Dermis blood vessel endothelial cell (primary cell): ENCODE measurements at regions not wholly inside any gene's neighbourhood (a gene's known extent, or its start where the extent isn't known, plus 50 kb on each side); places are given as distances from the start of the nearest gene placed in this dataset.

Source experiments
- DNase-seq: peaks from one replicate; pipeline ENCODE4 v3.0.0; 2010

DNA sequence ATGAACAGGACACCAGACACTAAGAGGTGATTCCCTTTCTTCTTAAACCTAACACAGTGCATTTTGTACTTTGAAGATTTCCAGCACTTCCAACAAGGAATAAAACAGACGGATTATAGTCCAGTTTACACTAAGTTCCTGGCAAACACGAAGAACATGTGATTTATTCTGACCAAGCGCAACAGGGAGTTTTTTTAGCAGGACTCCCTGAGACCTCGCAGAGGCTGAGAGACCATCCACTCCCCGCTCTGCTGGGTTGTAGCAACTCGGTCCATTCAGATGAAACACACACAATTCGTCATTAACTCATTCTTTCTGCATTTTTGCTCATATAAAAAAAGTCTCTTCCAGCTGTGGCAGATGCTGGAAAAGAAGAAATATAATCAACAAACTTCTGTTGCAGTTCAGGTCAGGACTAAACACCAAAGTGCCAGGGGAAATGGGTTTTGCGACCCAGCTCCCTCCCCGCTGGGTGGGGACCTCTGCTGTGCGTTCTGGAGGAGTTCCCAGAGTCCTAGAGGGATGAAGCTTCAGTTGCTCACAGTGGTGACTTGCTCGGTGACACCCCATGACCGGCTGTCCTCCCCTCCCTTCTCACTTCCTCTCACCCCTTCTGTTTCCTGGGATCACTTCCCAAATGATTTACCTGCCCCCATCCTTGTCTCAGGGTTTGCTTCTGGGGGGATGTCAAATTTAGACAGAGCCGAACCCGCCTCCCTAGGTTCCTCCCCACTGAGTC is 52.5 kb downstream of the KCNF1 start:
- DNase-seq: no peak

DNA sequence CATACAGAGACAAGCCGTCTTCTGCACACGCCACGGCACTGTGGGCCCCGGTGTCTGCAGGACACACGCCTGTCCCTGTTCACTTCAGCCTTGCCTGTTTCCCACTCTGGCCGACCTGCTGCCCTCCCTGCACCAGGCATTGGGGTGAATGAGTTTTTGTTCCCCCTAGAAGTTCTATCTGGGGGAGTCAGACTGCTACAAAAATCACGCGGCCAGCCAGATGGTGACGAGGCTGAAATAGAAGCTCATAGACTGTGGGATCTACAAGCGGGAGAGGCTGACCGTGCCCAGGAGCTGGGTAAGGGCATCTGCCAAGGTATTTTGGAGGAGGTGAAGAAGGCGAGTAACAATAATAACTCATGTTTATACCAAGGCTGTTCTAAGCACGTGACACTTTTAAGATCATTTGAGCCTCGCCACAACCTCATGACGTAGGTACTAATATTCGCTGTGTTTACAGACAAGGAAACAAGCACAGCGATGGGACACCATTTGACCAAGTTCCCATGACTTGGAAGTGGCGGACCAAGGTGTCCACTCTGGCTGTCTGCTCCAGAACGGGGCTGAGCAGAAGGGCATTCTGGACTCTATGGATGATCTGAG is 53.6 kb downstream of the KCNF1 start:
- no peak for DNase-seq

DNA sequence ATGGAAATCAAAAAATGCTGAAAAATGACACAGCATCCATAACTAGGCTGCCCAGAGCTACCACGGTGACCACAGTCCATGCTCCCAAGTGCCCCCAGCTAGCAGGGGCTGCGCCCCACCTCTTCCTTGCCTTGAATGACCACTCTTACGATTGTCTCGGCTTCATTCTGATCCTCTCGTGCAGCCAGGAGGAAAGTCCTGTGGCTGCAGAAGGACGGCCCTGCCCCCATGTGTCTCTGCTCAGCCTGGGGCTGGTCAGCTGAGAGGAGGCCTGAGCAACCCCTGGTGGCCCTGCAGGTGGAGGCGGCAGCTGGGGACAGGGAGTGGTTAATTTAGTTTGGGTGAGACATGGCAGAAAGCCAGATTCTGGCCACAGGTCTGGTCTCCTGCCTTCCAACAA is 54.3 kb downstream of the KCNF1 start:
- DNase-seq: no peak

DNA sequence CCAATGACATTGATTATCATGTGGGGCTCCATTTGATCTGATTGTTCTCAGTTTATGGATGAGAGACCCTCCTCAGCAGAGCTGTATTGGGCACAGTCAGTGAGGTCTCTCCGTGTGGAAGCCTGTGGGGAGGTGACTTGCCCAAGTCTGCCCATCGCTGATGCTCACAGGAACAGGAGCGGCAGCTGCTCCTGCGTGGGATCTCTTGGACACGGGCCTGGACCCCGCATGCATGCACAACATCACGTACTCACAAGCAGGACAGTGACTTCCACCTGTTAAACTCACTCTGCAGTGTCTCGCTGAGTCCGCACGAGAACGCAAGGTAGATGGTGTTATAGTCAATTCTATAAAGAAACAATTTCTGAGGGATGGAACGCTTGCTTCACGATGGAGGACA is 55.0 kb downstream of the KCNF1 start:
- DNase-seq: no peak

DNA sequence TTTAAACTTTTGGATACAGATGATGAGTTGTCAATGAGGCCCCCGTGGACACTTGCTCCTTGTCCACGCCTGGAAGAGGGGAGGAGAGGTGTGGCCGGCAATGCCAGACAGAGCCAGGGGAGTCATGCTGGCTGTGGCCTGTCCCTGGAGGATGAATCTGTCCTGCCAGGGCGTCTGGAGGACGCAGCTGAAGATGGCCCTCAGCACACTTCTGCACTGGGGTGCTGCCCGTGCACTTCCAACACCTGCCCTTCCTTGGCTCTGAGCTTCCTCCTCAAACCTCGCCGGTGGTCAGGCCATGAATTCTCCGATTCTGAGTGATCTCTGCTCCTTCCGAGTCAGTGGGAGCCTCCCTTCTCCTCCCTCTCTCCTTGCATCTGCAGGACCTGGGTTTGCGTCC is 56.4 kb downstream of the KCNF1 start:
- no peak for DNase-seq

DNA sequence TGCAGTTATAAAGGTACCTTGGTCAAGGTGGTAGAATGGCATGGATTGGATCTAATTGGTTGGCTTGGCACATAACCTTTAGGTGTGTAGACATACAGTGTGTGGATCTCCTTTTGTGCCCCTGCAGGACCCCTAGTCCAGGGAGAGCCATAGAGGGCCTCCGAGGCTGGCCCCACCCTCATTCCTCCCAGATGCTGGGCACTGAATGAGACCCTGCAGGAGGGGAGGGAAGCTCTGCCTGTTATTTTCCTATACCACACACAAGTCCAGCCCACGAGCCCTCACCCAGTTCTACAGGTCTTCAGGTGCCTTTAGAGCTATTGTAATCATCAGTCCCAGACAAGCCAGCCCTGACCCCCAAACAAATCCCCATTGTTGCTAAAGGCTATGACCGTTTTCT is 58.9 kb downstream of the KCNF1 start:
- DNase-seq: no peak

DNA sequence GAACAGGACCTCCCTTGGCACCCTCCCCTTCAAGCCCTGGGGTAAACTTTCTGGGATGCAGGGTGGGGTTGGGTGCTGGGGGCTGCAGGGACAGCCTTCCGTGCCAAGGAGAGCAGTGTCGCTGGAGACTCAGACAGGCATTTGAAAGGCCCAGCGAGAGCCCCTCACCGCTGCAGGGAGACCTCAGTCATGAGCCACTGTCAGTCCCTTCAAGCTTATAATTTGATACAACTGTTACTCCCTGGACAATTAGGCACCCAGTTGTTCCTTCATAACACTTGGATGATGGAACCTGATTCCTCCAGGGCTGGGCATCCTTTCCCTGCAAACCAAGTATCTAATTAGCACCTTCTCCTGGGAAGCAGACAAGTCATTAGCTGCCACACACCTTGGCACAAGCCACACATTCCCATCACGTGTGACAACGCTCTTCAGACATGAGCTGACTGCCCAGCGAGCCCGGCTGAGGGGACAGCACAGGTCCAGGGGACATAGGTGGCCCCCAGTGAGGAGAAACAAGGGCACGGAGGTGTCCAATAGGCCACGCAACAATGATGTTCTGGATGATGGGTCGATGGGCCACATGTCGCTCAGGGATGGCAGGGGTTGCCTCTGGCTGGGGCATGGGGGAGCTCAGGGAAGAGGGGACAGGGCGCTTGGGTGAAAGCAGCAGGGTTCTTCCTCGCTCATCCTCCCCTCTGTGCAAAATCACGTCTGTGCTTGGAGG is 59.6 kb downstream of the KCNF1 start:
- no peak for DNase-seq

DNA sequence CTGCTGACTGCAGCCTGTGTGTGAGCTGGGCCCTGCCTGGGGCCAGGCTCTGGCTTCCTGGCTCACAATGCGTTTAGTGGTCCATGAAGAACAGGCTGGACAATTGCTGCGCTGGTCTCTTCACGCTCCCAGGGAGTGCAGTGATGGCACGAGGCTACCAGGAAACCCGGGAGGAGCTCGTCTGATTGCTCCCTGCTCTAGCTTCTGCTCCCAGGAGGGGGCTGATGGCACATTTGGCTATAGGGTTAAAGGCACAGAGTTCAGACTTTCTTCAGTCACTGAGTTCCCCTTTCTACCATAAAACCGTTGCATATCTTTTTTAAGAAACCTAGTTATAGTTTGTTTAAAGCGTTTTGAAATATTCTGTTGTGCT is 60.1 kb downstream of the KCNF1 start:
- no peak for DNase-seq

DNA sequence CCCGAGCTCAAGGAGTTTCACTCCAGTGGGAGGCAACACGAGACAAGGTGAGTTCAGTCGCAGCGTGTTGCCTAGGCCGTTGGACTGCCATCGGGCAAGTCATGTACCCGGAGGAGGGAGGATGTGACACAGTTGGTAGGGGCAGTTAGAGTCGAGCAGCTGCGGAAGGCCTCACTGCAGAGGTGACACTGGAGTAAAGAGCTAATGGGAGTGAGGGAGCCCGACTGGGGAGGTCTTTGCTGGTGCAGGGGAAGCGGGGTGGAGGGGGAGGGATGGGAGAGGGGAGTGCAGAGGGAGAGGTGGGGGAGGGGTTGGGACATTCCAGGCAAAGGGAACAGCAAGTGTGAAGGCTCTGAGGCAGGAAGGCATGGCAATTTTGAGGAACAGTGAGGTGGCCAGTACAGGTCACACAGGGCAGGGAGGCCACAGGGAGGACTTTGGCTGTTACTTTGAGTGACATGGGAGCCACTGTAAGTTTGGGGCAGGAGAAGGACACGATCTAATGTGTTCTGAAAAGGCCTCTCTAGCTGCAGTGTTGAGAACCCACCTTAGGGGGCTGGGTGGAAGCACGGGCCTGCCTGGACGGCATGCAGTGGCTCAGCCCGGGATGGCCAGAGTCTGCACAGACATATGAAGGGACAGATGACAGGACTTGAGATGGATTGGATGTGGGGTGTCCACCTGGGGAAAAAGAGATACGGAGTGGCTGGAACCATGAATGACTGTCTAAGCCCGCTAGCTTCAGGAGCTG is 61.1 kb downstream of the KCNF1 start:
- no peak for DNase-seq

DNA sequence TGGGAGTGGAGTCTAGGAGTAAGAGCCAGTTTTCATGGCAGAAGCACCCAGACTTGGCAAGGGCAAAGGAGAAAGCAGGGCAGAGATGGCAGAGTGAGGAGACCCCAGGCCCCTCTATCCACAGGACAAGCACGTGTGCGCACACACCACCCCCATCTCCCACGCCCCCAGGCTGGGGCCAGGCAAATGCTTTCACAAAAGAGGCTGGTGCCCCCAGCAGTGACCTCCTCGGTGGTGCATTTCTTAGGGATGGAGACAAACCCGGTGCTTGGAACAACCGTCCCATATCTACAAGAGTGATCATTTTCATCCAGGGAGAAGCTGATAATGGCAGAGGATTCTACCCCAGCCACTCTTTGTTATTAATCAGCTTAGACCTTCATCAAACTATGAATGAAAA is 62.0 kb downstream of the KCNF1 start:
- DNase-seq: no peak

DNA sequence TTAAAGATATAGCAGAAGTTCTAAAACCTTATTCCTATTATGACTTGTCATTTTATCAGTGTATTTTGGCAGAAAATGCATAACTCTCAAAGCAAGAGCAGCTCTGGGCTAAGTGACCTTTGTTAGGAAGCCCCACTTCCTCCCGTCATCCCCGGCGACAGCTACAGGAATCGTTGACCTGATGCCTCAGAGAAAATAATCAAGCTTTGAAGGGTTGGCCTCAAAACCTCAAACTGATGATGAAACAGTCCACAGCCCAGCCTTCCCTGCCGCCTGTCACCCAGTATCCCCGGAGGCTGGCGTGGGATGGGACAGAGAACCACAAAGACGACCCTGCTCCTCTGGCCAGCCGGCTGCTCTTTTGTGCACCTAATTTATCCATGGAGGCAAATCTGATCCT is 65.3 kb downstream of the KCNF1 start:
- DNase-seq: no peak

DNA sequence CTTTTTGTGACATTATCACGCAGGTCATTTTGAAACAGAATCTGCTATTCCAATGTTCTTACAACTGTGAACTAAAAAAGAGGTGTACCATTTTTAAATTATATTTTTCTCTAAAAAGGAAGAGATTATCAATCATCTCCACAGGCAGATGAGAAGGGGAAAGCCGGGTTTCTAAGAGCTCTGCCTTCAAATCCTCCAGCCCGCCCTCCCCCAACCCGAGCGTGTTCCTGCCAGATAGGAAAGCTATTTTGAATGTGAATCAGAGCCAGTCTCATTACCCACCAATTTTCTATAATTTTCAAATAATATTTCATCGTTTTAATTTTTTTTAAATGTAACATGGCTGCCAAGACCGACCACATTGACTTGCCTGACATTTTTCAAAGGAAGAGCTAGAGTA is 65.9 kb downstream of the KCNF1 start:
- no peak for DNase-seq

DNA sequence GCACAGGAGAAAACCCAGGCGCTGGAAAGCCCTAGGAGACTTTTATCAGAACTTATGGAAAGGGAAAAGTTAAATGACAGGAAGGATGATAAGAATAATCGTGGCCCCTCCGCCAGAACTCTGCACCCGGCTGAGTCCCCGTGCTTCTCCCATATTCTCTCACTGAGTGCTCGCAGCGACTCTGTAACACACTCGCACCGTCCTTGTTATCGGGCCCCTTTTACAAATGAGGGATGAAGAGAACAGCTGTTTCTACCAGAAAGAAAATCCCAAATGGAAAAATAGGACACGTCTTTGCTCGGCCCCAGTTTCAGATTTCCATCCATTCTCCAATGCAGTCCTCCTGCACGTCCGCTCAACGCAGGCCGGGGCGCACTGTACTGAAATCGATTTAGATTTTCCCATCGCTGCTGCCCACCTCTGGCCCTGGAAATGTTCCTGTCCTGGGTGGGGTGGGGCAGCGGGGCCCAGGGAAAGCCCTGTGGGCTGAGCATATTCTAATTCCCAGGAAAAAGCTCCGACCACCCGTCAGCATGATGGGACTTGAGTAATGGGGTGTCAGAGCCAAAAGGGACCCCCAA is 66.4 kb downstream of the KCNF1 start:
- no peak for DNase-seq

DNA sequence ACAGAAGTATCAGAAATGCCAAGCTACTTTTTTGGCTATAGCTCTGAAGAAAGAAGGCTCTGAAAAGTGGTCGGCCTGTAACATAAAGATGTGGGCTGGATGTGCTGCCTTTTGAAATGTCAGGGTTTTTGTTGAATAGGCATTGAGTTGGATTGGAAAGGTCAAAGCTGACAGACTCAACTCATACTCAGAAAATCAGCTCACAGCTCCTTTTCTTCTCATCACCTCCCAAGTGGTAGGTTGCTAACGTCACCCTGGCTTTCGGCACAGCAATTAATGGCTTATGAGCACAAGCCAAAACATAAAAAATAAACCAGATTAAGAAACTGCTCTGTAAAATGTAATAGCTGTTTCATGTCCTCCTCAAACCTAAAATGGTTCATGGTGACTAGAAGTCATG is 68.3 kb downstream of the KCNF1 start:
- no peak for DNase-seq

DNA sequence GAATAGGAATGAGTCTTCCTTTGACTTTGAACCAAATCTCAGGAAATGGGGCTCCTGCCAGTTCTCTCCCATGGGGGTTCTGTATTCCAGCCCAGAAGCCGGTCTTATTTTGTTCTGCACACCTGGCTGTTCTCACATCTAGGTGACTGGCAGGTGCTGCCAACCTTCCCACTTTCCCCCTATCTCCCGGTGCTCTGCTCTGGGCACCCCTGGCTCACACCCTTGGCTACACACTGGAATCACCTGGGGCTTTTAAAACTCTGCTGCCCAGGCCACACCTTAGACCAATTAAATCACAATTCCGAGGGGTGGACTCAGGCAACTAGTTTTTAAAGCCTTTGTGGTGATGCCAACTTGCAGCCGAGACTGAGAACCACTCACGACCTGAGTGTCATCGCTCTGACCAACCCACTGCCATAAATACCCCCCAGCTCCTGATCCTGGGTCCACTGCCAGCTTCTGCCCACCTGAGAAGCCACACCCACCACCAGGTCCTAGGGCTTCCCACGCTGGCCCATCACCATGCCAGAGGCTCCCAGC is 69.2 kb downstream of the KCNF1 start:
- no peak for DNase-seq

DNA sequence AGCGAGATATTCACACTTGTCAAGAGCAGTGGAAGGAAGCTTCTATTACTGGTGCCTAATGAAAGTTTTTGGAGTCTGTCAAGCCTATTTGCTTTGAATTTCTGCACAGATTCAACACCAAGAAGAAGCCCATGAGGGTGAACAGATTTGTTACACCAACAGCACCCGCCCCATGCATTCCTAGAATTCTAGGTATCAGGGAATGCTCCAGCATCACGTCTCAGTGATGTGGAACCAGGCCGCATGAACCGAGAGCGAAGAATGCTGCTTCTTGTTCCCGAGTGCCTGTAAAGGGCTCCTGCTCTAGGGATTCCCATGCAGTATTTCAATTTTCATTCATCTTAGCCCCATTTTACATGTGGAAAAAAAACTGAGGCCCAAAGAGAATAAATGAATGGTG is 69.7 kb downstream of the KCNF1 start:
- no peak for DNase-seq

DNA sequence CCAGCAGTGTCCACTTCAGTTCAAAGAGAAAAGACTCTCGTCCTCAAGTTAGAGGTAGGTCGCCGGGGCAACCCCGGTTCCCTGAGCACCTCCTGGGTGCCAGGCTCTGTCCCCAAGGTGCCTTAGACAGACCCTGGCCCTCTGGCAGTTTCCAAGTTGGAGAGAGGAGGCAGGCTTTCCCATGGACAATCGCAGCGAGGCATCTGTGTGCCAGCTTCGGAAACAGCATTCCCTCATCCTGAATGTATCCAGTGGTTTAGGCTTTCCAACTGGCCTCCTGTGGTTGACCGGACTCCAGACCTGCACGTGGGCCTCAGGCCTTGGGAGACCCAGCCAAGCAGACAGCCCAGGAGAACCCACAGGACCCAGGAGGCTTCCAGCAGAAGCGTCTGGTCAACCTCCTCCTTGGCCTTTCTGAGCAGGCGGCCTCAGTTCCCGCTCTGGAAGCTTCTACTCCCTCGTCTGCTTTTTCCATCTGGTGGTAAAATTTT is 70.3 kb downstream of the KCNF1 start:
- DNase-seq: no peak

DNA sequence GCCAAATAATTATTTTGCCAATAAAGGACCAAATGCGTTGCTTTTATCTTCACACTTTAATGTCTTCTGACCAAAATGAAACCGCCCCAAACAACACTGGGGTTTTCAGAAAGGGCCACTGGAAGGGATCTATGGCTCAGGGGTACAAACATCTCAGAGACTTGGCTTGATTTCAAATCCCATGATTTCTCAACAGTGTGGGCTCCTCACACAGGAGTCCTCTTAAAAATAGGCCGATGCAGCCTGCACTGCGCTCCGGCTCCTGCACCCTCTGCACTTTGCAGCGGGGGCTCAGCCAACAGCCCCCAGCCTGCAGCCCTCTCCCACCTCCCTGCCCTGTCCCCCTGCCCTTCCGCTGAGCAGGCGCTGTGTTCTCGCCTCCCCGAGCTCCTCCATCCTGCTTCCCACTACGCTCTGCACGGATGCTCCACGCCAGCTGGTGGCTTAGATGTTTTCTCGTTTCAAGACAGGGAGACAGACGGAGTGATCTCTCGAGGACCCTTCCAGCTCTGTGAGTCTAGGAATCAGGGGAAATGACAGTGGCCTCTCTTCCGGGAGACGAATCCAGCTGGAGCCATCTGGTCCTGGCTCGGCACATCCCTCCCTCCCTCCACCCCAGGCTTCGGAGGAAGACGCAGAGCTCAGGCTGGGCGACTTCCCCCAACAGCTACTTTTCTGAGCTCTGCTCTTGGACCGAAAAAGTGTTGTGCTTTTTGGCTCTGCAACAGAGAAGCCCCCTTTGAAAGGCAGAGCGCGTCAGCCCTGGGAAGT is 71.4 kb downstream of the KCNF1 start:
- DNase-seq: no peak

DNA sequence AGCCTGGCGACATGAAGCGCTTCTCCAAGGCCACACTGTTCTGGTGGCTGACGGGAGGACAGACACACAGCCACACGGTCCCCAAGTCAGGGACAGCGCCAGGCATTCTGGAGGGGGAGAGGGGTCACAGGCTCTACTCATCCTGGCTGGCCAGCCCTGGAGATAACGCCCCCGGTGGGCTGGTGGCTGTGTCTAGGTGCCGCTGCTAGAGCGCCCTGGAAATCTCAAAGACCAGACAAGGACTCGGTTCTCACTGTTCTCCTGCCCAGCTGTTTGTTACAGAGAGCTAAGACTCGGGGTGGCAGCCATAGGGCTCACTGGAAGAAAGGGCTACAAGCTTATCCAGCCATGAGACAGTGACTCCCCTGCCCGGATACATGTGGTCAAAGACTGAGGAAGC is 72.0 kb downstream of the KCNF1 start:
- DNase-seq: no peak

DNA sequence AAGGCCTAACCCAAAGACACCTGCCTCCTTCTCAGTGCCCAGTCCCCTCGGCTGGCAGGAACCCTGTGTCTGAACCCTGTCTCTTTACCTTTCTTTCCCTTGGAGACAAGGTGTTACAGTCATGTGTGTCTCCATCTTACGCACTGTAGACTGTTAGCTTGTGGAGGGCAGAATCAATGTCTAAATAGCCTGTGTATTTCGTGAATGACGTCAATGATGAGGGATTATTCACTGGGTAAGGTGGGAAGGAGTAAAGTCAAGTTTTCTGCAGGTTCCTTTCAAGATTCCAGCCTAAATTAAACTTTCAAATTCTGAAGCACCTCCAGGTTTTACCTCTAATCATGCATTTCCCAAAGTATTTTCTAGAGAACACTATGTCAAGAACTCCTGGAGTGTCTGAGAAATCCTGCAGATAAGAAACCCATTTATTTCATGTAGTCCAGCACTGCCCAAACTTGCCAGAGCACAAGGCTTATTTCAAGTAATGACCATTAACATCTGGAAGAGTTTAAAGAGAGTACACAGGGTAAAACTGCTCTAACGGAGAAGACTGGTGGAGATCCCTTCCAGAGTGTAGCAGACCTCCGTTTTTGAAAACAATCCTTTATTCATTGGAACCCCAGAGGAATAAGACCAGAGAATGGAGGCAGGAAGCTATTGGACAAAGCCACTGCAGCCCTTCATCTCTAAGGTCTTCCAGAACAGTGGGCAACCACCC is 72.8 kb downstream of the KCNF1 start:
- DNase-seq: no peak

DNA sequence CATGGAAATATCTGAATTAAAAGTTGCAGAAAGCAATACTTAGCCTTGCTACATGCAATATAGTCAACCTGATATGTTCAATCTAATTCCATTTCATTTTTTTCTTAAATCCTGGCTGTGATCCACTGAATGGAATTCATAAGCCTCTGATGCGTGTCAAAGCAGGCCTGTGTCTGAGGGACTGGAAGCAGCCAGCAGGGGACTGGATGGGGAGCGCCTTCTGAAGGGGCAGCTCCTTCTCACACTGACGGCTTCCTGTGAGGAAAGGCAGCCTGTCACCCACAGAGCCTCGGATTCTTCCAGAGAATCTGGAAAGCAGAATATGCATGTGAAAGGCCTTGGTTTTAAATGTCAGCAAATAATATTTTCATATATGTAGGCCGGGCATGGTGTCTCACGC is 73.5 kb downstream of the KCNF1 start:
- no peak for DNase-seq
